D721Med (cell line): ENCODE measurements at regions not wholly inside any gene's neighbourhood (a gene's known extent, or its start where the extent isn't known, plus 50 kb on each side); places are given as distances from the start of the nearest gene placed in this dataset.

Experiments used
- DNase-seq: peaks from one replicate; pipeline ENCODE4 v3.0.0; 2011; ENCODE audit warnings: low spot score; ENCODE audit not compliant: insufficient read length
- FAIRE-seq: peaks from 2 replicates; lab custom pipeline; 2011; peaks lifted over from hg19 to GRCh38; lab: Jason Lieb, UNC
- TF ChIP-seq, protein P1 (sequence below): IDR thresholded peaks from 2 replicates; pipeline ENCODE4 v1.5.1; 2012; ENCODE audit warnings: mild to moderate bottlenecking, control low read depth; ENCODE audit not compliant: insufficient read depth; ENCODE audit errors: missing control alignments

- FAIRE-seq (no peak), DNase-seq (no peak)
- TF ChIP-seq, protein P1, sequence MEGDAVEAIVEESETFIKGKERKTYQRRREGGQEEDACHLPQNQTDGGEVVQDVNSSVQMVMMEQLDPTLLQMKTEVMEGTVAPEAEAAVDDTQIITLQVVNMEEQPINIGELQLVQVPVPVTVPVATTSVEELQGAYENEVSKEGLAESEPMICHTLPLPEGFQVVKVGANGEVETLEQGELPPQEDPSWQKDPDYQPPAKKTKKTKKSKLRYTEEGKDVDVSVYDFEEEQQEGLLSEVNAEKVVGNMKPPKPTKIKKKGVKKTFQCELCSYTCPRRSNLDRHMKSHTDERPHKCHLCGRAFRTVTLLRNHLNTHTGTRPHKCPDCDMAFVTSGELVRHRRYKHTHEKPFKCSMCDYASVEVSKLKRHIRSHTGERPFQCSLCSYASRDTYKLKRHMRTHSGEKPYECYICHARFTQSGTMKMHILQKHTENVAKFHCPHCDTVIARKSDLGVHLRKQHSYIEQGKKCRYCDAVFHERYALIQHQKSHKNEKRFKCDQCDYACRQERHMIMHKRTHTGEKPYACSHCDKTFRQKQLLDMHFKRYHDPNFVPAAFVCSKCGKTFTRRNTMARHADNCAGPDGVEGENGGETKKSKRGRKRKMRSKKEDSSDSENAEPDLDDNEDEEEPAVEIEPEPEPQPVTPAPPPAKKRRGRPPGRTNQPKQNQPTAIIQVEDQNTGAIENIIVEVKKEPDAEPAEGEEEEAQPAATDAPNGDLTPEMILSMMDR: no peak
These were observed 264.7 kb upstream of the AGA start for GRCh38 chr4:177706916-177707315.

DNA sequence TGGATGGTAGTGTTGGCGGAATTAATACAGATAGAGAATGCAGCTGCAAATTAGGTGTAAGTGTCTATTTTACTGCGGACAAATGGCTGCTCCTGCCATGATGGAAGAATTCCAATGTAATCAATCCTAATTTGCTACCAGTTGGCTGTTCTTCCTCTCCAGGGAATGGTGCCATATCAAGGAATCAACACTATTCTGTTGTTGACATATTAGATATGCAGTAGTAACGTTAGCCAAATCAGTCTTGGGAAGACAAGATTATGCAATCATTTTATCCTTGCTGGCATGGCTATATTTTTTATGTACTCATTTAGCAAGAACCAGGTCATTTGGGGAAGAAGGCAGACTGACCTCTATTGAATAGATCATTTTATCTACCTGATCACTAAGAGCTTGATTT lies 271.2 kb upstream of the AGA start:
- TF ChIP-seq, protein P1: no peak
- FAIRE-seq (no peak), DNase-seq (no peak)

GRCh38 chr4:177717407-177717806 lies 275.2 kb upstream of the AGA start:
- TF ChIP-seq, protein P1: no peak
- DNase-seq: no peak
- no peak for FAIRE-seq

DNA sequence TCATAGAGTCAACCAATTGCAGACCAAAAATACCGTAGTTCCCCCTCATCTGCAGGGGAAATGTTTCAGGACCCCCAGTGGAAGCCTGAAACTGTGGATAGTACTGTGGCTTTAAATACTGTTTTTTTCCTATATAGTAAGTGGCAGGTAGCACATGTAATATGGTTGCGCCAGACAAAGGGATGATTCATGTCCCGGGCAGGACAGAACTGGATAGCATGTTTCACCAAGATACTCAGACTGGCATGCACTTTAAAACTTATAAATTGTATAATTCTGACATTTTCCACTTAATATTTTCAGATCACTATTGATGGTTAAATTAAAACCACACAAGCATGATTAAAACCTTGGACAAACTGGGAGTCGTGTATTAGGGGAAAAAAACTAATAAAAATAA lies 276.3 kb upstream of the AGA start:
- TF ChIP-seq, protein P1: no peak
- DNase-seq (no peak), FAIRE-seq (no peak)

DNA sequence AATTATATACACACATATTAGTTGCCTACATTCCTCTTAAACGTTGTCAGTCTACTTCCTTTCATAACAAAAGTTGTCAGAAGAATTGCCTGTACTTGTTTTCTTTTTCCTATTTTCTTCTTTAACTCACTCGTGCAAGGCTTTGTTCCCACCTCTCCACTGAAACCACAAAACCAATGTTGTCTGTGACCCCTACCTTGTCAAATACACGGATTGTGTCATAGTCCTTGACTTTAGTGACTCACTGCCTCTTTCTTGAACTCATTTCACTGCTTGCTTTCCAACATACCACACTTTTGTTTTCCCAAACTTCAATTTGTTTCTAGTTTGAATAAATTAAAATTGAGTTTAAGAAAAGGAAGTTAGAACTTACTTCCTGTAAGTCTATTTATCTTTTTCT lies 283.9 kb upstream of the AGA start:
- TF ChIP-seq, protein P1: no peak
- DNase-seq (no peak), FAIRE-seq (no peak)

DNA sequence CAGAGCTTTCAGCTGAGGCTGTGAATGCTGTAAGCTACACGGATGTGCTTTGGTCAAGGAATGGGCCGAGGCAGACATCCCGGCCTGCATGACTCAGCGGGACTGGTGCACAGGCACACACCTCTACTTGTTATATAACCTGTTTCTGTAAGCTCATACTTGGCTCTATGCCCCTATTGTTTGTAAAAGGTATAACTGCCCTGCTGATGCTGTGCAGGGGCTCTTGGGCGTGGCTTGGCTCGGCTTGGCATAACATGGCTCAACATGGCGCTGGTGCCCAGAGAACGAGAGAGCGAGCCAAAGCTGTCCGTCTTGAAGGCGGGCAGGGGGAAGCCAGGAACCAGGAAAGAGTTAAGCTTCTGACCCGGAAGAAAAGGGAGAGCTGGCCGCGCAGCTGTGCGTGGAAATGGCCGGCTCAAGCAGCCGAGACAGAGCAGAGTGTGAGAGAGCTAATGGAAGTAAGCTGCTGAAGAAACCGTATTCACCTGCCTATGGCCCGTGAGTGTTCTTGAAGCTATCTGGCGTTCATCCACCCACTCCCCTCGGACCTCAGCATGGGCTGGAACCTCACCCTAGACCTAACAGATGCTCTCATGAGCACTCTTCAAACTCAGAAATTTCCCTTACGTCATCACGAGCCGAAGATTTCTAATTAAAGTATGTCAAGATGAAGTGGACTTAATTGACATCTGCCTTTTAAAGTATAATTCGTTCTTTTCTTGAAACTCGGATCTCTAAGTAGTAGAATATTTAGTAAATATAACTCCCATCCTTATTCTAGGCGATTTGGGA lies 286.3 kb upstream of the AGA start:
- DNase-seq: no peak
- no peak for FAIRE-seq
- TF ChIP-seq, protein P1: no peak

DNA sequence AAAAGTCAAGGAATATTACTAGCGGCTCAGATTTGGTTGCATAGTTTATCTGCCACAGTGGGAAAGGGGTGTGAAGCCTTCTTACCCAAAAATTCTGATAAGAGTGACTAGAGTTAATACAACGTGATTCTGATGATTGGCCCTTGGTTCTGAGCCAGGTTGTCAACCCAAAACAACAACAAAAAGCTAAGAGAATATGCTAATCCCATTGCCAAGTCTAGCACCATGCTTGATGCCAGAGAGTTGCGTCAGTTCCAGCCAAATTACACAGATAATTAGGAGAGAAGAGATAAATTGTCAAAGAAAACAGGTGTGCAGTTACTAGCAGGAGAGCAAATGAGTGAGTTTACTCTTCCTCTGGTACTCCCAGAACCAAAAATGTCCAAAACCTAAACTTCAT lies 287.4 kb upstream of the AGA start:
- DNase-seq (no peak), FAIRE-seq (no peak)
- TF ChIP-seq, protein P1: no peak
